Thoracic aorta (tissue), 2 donors: ENCODE measurements at regions not wholly inside any gene's neighbourhood (a gene's known extent, or its start where the extent isn't known, plus 50 kb on each side); places are given as distances from the start of the nearest gene placed in this dataset.

Source experiments
- ATAC-seq: fragments of 150-250 bp; one replicate; pipeline ENCODE4 v1.8.0; 2017; ENCODE audit warnings: low read depth; ENCODE audit not compliant: insufficient number of reproducible peaks, low FRiP score
- DNase-seq: peaks from one replicate; pipeline ENCODE4 v3.0.0-alpha.2; 2020; ENCODE audit warnings: low spot score
- H3K27ac ChIP-seq, 2 donors: fragments of 200-600 bp; sonication (generic); 1 replicate in 1 of 2; 2 replicates in 1 of 2; pipeline ENCODE4 v1.5.1; 2016; ENCODE audit warnings: mild to moderate bottlenecking in 2 of 2, moderate library complexity in 2 of 2
- H3K27me3 ChIP-seq: fragments of 200-600 bp; sonication (generic); replicated peaks from 2 replicates; pipeline ENCODE4 v1.6.0; 2016; ENCODE audit warnings: mild to moderate bottlenecking; ENCODE audit not compliant: insufficient read depth
- H3K36me3 ChIP-seq: fragments of 200-600 bp; sonication (generic); one replicate; pipeline ENCODE4 v1.5.1; 2016
- H3K4me1 ChIP-seq, 2 donors: fragments of 200-600 bp; sonication (generic); 1 replicate in 1 of 2; 2 replicates in 1 of 2; pipeline versions ENCODE4 v1.5.1 to v1.6.0; 2016; ENCODE audit warnings: low read depth in 2 of 2, mild to moderate bottlenecking in 1 of 2; ENCODE audit not compliant: control insufficient read depth in 1 of 2
- H3K4me3 ChIP-seq: fragments of 200-600 bp; sonication (generic); 2 replicates; pipeline ENCODE4 v1.5.1; 2016; ENCODE audit warnings: mild to moderate bottlenecking
- H3K9me3 ChIP-seq: fragments of 200-600 bp; sonication (generic); 2 replicates; pipeline ENCODE4 v1.5.1; 2016
- CTCF ChIP-seq: fragments of 200-600 bp; sonication (generic); IDR thresholded peaks from one replicate; pipeline ENCODE4 v1.5.1; 2019; ENCODE audit warnings: antibody characterized with exemption

- no peak overlapping the region for H3K4me3 ChIP-seq
- H3K27ac ChIP-seq: no peak overlapping the region
- no peaks in the 10 kb centered on the region for H3K36me3 ChIP-seq
- no peaks in the 10 kb centered on the region for H3K27me3 ChIP-seq
- ATAC-seq (no peak), DNase-seq (no peak)
- no peaks in the 10 kb centered on the region for H3K9me3 ChIP-seq
- H3K4me1 ChIP-seq: peaks cover 0 to 24% of the 10 kb centered on the region in 2 donors
- no peak for TF ChIP-seq CTCF
These were observed 321.0 kb upstream of the C2CD4B start for GRCh38 chr15:62486041-62486440.

GRCh38 chr15:62488387-62488786, 323.3 kb upstream of the C2CD4B start:
- no peaks in the 10 kb centered on the region for H3K9me3 ChIP-seq
- H3K27ac ChIP-seq: no peak overlapping the region
- TF ChIP-seq CTCF: no peak
- H3K27me3 ChIP-seq: no peaks in the 10 kb centered on the region
- no peak for DNase-seq
- H3K4me1 ChIP-seq: peaks cover 0 to 22% of the 10 kb centered on the region in 2 donors
- H3K4me3 ChIP-seq: no peak overlapping the region
- ATAC-seq: no peak
- H3K36me3 ChIP-seq: no peaks in the 10 kb centered on the region

- Histone ChIP-seq H3K9me3 (no peaks in the 10 kb centered on the region), H3K4me3 (no peak overlapping the region), H3K27me3 (no peaks in the 10 kb centered on the region), H3K27ac (no peak overlapping the region), H3K36me3 (no peaks in the 10 kb centered on the region), H3K4me1 (peaks cover 6 to 41% of the 10 kb centered on the region in 2 donors)
- TF ChIP-seq CTCF: no peak
- DNase-seq (no peak), ATAC-seq (no peak)
These were observed 326.6 kb upstream of the C2CD4B start for GRCh38 chr15:62491642-62492041.

- TF ChIP-seq CTCF: no peak
- Histone ChIP-seq H3K36me3 (no peaks in the 10 kb centered on the region), H3K4me3 (no peak overlapping the region), H3K27me3 (no peaks in the 10 kb centered on the region), H3K27ac (no peak overlapping the region), H3K4me1 (peaks cover 6 to 50% of the 10 kb centered on the region in 2 donors), H3K9me3 (no peaks in the 10 kb centered on the region)
- DNase-seq (no peak), ATAC-seq (no peak)
These were observed 327.8 kb upstream of the C2CD4B start for GRCh38 chr15:62492900-62493299.

- Histone ChIP-seq H3K27me3 (no peaks in the 10 kb centered on the region), H3K4me1 (peaks cover 6 to 51% of the 10 kb centered on the region in 2 donors), H3K27ac (no peak overlapping the region), H3K4me3 (no peak overlapping the region), H3K9me3 (no peaks in the 10 kb centered on the region), H3K36me3 (no peaks in the 10 kb centered on the region)
- ATAC-seq (no peak), DNase-seq (no peak)
- TF ChIP-seq CTCF: no peak
These were observed 329.1 kb upstream of the C2CD4B start for GRCh38 chr15:62494197-62494596.
